ENCODE measurements at regions not wholly inside any gene's neighbourhood (a gene's known extent, or its start where the extent isn't known, plus 50 kb on each side); places are given as distances from the start of the nearest gene placed in this dataset.
A peak's percentile ranks its signal among the peaks of the same experiment; 100 is the strongest.

DNA sequence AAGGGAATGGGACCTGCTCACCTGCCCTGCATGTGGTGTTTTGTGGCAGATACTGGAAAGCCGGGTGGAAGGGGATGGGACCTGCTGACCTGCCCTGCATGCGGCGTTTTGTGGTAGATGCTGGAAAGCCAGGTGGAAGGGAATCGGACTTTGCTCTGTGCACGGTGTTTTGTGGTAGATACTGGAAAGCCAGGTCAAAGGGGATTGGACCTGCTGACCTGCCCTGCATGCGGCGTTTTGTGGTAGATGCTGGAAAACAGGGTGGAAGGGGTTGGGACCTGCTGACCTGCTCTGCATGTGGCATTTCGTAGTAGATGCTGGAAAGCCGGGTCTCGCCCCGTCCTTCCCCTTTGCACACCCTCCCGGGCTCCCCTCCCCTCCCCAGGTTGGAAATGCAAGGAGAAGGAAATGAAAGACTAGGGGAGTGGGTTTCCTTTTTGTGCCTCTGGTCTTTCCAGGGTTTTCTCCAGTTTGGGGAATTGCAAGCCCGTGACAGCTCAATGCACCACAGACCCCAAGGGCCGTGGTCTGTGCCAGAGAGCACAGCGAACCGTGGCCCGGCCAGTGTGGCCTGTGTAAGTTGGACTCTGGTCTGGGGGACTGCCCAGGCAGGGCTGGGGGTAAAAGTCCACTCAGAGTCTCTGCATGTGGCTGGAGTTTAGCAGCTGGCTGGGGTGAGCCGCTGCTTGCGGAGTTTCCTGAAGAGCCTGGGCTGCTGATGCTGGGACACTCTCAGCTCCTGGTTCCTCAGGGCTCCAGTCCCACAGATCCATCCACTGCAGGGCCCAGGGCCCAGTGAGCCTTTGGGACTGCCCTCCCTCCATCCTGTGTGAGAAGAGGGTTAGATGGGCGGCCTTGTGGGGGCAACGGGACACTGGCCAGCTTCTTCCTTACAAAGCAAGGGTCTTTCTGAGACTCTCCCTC, 105.5 kb downstream of the CRYAA start:
- DNase-seq (ENCODE audit: low read depth in 2 of 2), result no peak

DNA sequence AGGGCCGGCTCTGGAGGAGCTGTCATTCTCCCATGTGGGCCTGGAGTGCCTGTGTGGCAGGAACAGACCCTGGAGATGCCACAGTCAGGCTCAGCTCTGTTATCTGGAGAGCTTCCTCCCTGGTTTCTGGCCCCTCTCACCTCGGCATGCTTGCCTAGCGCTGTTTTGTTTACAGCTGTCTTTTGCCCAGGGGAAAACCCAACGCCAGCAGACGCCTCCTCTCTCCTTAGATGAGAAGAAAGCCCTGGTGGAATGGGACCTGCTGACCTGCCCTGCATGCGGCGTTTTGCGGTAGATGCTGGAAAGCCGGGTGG, 104.9 kb downstream of the CRYAA start:
- DNase-seq (ENCODE audit: low read depth in 2 of 2), result no peak

DNA sequence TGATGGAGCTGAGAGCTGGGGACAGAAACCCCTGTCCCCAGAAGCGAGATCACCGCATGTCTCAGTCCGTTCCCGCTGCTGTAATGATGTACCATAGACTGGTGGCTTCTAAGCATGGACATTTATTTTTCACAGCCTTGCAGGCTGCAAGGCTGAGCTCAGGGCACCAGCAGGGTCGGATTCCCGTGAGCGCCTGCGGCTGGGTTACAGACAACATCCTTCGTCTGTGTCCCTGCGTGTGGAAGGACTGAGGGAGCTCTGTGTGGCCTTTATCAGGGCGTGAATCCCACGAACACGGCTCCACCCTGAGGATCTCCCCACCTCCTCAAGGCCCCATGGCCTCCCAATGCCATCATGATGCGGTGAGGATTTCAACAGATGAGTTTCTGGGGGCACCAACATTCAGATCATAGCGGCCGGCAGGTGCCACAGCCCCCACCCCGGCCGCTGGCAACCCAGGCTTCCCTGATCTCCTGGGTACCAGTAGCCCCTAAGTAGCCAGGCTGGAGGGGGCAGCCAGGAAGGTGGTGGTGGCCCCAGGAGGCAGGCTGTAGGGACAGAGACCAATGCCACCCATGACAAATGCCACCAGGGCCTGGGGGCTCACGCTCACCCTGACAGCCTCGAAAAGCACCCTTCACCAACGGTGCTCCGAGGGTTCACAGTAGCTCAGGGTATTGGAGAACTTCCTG, 104.4 kb downstream of the CRYAA start:
- no peak for DNase-seq (ENCODE audit: low read depth in 2 of 2)

DNA sequence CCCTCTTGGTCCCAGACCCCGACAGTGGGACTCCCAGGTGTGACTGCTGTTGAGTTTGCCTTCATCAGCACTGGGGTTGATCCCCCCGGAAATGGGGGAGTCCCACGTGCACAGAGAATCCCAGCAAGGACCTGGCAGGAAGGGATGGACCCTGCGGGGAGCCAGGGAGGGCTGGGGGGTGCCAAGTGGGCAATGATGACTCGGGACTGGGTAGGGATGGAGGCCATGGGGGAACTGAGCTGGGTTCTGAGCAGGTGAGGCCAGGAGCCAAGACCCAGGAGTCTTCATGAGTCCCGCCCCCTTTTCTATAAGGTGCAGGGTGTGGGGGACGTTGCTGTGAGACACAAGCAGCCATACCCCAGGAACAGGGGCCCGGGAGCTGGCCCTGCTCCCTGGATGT, 103.8 kb downstream of the CRYAA start:
- no peak for DNase-seq (ENCODE audit: low read depth in 2 of 2)

DNA sequence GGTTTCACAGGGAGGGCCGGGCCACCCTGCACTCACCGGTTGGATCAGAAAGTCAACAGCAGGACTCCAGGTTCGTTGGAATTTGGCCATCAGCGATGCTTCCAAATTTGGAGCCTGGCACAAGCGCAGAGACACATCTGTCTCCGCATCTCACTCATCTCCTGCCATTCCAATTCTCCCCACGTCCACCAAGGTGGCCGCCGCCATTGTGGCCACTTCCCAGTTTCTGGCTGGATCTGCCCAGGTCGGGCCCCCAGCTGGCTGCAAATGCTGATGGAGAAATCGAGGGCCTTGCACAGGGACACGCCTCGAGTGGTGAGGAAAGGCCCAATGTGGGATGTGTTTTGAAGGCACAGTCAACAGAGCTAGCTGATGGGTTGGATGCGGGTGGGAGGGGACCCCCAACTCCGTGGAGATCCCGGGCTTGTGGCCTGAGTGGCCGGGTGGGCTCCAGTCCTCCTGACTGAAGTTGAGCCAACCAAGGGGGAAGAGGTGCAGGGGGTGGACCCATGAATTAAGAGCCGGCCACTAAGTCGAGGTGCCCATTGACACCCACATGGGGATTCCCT, 102.7 kb downstream of the CRYAA start:
- DNase-seq (ENCODE audit: low read depth in 2 of 2), result no peak

DNA sequence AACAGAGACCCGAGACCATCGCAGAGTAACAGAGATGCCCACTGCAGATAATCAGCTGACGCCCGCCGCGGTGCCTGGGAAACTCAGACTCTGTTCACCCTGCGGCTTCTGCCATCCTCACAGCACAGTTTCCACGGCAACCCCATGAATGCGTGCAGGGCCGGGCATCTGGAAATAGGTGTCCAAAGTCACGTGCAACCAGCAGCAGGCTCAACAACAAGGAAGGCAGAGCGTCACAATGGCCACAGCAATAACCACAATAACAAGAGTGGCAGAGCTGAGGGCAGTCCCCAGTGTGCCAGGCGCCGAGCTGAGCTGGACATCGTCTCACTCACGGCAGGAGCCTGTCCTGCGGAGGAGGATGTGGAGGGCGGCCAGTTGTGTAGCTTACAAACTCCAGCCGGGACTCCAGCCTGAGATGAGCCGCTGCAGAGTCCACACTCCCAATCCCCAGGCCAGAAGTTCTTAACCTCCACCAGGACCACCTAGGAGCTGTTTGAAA, 102.0 kb downstream of the CRYAA start:
- no peak for DNase-seq (ENCODE audit: low read depth in 2 of 2)

DNA sequence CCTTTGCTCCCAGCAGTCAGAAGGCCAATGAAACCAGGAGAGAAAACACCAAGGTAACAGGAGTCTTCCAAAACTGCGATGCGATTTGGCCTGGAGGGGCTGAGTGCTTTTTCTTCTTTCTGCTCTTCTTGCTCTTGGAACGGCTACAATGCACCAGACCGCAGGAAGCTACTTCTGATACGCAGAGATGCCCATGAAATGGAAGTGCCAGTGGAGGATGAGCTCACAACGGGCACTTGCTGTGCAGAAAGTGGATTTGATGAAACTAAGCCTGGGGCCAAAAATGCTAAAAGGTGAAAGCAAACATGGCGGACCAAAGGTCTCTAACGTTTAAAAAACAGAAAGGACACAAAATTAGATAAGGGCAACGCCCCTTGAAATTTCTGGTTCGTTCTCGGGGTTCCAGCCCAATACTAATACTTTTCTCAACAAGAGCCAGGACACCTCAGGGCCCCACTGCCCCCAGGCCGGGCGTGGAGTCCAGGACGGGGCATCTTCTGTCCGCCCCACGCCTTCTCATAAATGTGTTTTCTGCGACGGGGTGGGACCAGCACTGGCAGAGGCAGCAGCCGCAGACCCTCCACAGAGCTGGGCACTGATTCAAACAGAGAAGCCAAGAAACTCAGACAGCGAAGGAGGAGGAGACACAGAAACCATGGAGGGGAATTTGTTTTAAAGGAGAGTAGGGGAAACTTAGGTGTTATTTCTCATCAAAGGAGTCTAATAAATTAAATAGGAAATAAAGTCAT, 101.3 kb downstream of the CRYAA start:
- no peak for DNase-seq (ENCODE audit: low read depth in 2 of 2)

DNA sequence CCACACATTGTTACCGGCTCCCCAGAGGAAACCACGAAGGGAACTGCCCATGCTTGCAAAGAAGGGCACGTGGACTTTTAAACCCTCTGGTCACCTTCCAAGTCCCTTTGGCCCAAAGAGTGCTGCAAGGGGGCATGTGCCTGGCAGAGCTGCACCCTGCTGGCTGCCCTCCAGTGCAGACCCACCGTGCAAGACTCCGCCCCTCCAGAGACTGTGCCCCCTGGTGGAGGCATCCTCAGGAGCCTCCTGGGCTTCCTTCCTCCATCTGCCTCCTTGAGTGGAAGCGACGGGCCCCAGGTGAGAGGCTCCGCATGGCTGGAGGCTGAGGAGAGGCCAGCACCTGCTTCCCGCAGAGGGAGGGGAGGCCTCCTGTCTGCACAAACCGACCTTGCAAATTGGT, 100.6 kb downstream of the CRYAA start:
- peak; percentile 18 to 25 for DNase-seq (ENCODE audit: low read depth in 2 of 2)

DNA sequence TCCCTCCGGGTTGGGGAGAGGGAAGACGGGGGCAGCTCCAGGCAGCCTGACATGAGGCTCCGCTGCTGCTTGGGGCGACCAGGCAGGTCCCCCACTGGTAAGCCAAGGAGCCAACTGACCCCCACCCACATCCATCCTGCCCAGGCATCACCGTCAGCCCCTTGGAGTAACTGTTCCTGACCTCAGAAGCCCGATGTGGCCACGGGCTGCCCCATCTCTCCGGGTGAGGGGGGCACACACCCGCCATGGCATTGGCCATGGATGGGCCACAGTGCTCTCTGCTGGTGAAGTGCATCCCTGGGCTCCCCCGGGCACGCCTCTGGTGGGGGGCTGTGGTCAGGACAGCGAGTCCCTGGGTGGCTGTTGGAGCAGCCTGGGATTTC, 100.0 kb downstream of the CRYAA start:
- DNase-seq (ENCODE audit: low read depth in 2 of 2), result no peak

DNA sequence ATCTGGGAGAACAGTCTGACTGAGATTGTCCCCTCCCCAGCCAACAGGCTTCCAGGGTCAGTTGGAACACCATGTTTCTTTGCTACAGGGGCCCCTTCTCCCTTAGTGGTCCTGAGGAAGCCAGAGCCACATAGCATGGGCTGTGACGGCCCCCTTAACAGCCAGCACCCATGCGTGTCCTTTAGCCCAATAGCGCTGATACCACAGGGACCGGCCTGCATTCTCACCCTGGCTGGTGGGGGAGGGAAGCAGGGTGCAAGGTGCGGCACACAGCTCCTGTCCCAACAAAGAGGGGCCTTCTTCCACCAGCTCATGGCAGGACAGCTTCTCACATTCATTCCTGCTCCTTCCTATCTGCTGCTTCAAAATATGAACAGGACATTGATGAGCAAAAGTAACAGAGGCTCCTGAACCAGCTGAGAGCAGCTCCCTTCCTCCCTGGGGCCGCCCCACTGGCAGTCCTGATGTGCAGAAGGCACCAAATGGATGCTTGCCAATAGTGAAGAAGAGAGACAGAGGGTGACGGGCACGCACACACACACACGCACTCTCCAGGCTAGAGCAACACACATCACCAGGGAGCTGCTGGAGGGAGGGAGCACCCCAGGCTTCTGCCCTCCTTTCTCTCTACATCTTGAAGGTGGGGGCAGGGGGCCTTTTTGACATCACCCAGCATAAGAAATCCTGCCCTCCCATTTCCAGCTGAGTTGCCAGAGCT, 99.4 kb downstream of the CRYAA start:
- DNase-seq (ENCODE audit: low read depth in 2 of 2), result no peak

DNA sequence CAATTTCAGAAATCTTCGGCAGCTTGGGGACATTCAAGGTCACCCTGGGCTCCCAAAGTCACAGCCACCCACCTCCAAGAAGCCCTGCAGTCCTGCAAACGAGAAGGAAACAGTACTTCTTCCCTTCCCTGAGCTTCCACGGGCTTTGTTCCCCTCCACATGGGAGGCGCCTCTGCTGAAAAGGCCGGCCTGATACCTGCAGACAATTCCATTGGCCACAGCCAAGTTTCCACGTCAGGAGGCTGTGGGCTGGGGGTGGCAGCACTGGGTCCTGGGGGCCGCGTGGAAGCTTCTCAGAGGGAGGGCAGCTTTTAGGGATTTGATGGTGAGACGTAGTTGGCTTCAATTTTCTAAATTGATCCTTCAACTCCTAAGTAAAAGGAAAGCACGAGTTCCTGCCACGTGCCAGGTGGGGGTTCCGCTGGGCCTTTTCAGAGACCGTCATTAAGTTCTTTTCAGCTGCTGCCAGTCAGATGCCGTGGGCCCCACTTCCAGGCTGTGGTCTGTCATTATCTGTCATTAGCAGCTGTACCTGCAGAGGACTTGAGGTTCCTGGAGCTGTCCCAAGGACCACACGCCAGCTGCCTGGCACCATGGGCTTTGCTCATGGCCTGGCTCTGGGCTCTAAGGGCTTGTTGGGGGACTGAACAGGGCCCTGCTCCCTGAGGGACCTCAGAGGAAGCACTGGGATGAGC, 98.7 kb downstream of the CRYAA start:
- DNase-seq (ENCODE audit: low read depth in 2 of 2), result no peak

DNA sequence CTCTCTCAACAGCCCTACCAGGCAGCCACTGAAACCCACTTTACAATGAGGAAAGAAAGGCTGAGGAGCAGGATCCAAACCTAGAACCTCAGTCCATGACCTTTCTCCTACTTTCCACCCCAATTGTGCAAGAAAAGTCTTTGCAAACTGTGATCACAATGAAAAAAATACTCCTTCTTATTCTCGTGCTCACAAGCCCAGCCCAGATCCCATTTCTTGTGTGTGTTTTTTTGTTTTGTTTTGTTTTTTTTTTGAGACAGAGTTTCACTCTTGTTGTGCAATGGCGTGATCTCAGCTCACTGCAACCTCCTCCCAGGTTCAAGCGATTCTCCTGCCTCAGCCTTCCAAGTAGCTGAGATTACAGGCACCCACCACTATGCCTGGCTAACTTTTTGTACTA, 97.7 kb downstream of the CRYAA start:
- DNase-seq (ENCODE audit: low read depth in 2 of 2), result no peak

DNA sequence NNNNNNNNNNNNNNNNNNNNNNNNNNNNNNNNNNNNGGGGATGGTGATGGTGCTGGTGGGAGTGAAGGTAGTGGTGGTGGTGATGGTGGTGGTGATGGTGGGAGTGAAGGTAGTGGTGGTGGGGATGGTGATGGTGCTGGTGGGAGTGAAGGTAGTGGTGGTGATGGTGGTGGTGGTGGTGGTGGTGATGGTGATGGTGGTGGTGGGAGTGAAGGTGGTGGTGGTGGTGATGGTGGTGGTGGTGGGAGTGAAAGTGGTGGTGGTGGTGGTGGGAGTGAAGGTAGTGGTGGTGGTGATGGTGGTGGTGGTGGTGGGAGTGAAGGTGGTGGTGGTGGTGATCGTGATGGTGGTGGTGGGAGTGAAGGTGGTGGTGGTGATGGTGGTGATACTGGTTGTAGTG, 93.6 kb downstream of the CRYAA start:
- no peak for DNase-seq (ENCODE audit: low read depth in 2 of 2)
